ENCODE measurements at regions not wholly inside any gene's neighbourhood (a gene's known extent, or its start where the extent isn't known, plus 50 kb on each side); places are given as distances from the start of the nearest gene placed in this dataset.

DNA sequence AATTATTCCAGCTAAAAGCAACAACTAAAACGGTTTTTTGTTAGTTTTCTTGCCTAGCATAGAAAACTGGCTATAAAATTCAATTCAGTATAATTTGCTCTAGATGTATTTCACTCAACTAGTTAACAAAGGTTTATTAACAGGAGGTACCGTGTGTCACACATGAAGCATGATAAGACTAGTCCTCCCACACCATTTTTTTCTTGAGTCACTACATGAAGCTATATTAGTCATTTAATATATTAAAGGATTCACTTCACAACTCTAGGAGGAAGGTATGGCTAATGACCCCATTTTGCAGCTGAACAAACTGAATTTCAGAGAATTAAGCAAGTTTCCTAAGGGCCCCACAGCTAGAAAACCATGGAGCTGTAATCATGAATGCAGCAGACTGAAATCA, 307.8 kb upstream of the USP25 start:
- peaks cover 0 to 10% (median 7%) of the 10 kb centered on the region in 4 donors for H3K4me1 ChIP-seq
- DNase-seq: no peak
- H3K36me3 ChIP-seq: no peaks in the 10 kb centered on the region
- H3K27me3 ChIP-seq: no peaks in the 10 kb centered on the region
- WGBS, 2 donors: 81 to 82% methylated on average over 2 of the region's 2 CpGs
- TF ChIP-seq EP300 (IDR thresholded peaks at IDR 0.05) (no peak), POLR2AphosphoS5 (IDR thresholded peaks at IDR 0.05) (no peak), POLR2A (IDR thresholded peaks at IDR 0.05) (no peak)
- TF ChIP-seq, protein P1, sequence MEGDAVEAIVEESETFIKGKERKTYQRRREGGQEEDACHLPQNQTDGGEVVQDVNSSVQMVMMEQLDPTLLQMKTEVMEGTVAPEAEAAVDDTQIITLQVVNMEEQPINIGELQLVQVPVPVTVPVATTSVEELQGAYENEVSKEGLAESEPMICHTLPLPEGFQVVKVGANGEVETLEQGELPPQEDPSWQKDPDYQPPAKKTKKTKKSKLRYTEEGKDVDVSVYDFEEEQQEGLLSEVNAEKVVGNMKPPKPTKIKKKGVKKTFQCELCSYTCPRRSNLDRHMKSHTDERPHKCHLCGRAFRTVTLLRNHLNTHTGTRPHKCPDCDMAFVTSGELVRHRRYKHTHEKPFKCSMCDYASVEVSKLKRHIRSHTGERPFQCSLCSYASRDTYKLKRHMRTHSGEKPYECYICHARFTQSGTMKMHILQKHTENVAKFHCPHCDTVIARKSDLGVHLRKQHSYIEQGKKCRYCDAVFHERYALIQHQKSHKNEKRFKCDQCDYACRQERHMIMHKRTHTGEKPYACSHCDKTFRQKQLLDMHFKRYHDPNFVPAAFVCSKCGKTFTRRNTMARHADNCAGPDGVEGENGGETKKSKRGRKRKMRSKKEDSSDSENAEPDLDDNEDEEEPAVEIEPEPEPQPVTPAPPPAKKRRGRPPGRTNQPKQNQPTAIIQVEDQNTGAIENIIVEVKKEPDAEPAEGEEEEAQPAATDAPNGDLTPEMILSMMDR (IDR thresholded peaks at IDR 0.05): no peak
- no peak overlapping the region for H3K4me3 ChIP-seq
- intact Hi-C loops (cut with DNase I): no loop called here
- no peak overlapping the region for H3K27ac ChIP-seq
- no peaks in the 10 kb centered on the region for H3K9me3 ChIP-seq

DNA sequence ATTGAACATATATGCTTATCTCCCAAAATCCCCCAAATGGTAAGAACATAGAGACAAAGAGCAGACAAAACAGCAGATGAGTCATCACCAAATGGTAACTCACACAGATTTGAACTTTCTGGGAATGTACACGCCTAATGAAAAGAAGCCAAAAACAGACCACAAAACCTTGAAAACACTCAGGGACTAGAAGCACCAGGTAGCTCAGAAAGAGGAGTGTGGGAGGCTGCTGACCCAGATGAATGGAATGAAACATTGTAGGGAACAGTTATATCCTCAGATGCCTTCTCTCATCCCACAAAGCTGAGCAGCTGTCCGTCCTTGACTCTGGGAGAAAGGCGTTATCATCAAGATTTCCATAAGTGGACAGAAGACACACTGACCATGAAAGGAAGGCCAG, 307.0 kb upstream of the USP25 start:
- TF ChIP-seq, protein P1 (IDR thresholded peaks at IDR 0.05): no peak
- peak in 1 of 4 donors; percentile 5 for TF ChIP-seq POLR2AphosphoS5 (IDR thresholded peaks at IDR 0.05)
- intact Hi-C loops (cut with DNase I): no loop called here
- no peaks in the 10 kb centered on the region for H3K9me3 ChIP-seq
- 49 to 70% methylated on average over 3 of the region's 3 CpGs for WGBS, 2 donors
- DNase-seq: no peak
- no peaks in the 10 kb centered on the region for H3K36me3 ChIP-seq
- peaks cover 0 to 10% (median 7%) of the 10 kb centered on the region in 4 donors for H3K4me1 ChIP-seq
- H3K27me3 ChIP-seq: no peaks in the 10 kb centered on the region
- H3K4me3 ChIP-seq: no peak overlapping the region
- H3K27ac ChIP-seq: no peak overlapping the region

DNA sequence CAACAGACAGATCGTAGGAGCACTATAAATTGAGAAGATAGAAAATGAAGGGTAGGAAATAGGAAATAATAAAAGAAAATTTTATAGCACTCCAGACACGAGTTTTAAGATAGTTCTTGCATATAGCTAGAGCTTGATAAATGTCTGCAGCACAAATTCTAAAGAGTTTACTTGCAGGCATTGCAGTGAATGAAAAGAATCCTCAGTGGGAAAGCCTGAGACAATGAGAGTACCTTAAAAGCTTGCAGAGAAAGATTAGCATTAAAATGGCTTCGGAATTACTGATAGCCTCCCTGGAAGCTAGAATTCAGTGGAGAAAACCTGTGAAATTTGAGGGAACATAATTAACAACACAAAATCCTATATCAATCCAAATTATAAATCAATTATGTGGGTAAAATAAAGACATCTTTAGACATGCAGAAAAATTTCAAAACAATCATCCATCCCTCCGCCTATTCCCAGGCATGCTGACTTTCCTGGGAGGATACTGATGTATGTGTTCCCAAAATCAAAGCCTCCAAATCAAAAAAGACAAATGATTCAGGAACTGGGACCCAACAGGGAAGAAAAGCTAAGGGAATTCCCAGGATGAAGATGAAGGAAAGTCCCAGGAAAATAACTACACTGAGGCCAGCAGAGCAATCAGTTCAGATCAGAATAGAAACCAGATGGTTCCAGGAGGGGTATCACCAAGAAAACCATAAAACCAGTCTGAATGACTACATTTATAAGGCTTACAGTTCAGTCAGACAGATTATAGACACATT, 305.9 kb upstream of the USP25 start:
- no peak for DNase-seq
- 79 to 85% methylated on average over 4 of the region's 4 CpGs for WGBS, 2 donors
- H3K36me3 ChIP-seq: no peaks in the 10 kb centered on the region
- H3K27ac ChIP-seq: no peak overlapping the region
- H3K4me3 ChIP-seq: no peak overlapping the region
- intact Hi-C loops (cut with DNase I): no loop called here
- peaks cover 0 to 10% (median 7%) of the 10 kb centered on the region in 4 donors for H3K4me1 ChIP-seq
- H3K9me3 ChIP-seq: no peaks in the 10 kb centered on the region
- TF ChIP-seq EP300 (IDR thresholded peaks at IDR 0.05): no peak
- TF ChIP-seq, protein P1 (IDR thresholded peaks at IDR 0.05): no peak
- TF ChIP-seq POLR2A (IDR thresholded peaks at IDR 0.05): no peak
- no peak for TF ChIP-seq POLR2AphosphoS5 (IDR thresholded peaks at IDR 0.05)
- no peaks in the 10 kb centered on the region for H3K27me3 ChIP-seq

DNA sequence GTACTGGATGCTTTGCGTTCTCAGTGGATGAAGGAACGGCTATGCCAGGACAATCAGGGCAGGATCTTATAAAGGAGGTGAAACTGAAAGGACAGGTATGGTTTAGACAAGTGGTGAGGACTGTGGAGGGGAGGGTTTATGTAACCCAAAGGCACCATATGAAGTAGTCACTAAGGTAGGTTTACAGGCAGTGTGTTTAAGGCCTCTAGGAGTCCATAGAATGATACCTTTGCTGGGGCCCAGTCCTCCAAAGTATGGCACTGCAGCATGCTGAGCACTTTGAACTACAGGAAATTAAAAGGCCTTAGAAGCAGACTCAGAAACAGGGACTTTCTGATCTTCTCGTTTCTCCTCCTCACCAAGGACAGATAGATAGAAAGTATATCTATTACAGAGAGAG, 304.7 kb upstream of the USP25 start:
- Histone ChIP-seq H3K27me3 (no peaks in the 10 kb centered on the region), H3K36me3 (no peaks in the 10 kb centered on the region), H3K27ac (no peak overlapping the region), H3K9me3 (no peaks in the 10 kb centered on the region), H3K4me1 (peaks cover 0 to 10% (median 7%) of the 10 kb centered on the region in 4 donors), H3K4me3 (no peak overlapping the region)
- WGBS, 2 donors: 82 to 89% methylated on average over 3 of the region's 3 CpGs
- intact Hi-C loops (cut with DNase I): no loop called here
- DNase-seq: no peak
- TF ChIP-seq POLR2AphosphoS5 (IDR thresholded peaks at IDR 0.05): no peak
- TF ChIP-seq POLR2A (IDR thresholded peaks at IDR 0.05): no peak
- TF ChIP-seq, protein P1 (IDR thresholded peaks at IDR 0.05): no peak
- no peak for TF ChIP-seq EP300 (IDR thresholded peaks at IDR 0.05)

DNA sequence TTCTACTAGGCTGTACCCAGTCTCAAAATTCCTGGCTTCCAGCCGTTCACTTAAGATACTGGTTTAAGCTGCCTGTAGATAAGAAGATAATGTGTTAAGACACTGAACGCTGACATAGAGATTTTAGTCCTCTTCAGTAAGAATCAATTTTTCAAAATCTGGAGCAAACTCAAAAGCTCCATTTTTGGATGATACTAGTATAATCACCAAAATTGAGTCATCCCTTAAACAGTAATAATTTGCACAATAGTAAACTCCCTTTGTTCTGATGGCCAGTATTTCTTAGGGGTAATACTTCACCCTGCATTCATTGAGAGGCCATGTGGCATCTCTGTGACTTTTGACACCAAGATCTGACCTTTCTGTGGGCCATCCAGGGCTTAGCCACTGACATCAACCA, 299.8 kb upstream of the USP25 start:
- WGBS, 2 donors: 90% methylated on average over 2 of the region's 2 CpGs
- Histone ChIP-seq H3K27me3 (no peaks in the 10 kb centered on the region), H3K4me3 (no peak overlapping the region), H3K27ac (no peak overlapping the region), H3K36me3 (no peaks in the 10 kb centered on the region), H3K9me3 (no peaks in the 10 kb centered on the region), H3K4me1 (peaks cover 0 to 10% (median 7%) of the 10 kb centered on the region in 4 donors)
- intact Hi-C loops (cut with DNase I): no loop called here
- TF ChIP-seq POLR2A (IDR thresholded peaks at IDR 0.05) (no peak), EP300 (IDR thresholded peaks at IDR 0.05) (no peak), POLR2AphosphoS5 (IDR thresholded peaks at IDR 0.05) (no peak)
- TF ChIP-seq, protein P1 (IDR thresholded peaks at IDR 0.05): no peak
- DNase-seq: no peak
